ENCODE measurements at regions not wholly inside any gene's neighbourhood (a gene's known extent, or its start where the extent isn't known, plus 50 kb on each side); places are given as distances from the start of the nearest gene placed in this dataset.

DNA sequence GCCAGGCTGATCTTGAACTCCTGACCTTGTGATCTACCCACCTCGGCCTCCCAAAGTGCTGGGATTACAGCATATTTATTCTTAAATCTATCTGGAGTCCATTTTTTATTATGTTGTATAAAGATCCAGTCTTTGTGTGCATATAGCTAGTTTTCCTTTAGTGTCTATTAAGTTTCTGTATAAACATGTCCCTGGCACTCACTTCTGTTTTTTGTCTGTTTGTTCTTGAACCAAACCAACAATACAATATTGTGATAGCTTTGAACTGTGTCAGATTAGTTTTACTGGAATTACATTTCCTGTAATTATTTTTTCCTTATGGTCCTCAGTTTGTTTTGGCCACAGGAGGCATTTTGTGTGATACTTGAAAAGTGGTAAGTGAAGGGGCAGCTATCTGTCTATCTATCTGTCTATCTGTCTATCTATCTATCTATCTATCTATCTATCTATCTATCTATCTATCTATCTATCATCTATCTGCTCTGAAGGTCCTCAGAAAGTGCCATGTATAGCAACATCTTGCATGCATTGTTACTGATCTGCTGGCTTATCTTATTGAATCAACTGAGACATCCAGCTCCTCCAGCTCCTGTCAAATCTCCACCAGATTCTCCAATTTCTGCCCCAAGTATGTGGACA, 70.9 kb upstream of the ACVR1 start:
- DNase-seq (no peak), ATAC-seq (ENCODE audit: insufficient read depth, low read depth) (no peak)
- Histone ChIP-seq H3K4me1 (ENCODE audit: insufficient read depth, low read length) (no peaks in the 10 kb centered on the region), H3K27ac (ENCODE audit: low read length) (no peak overlapping the region), H3K36me3 (ENCODE audit: insufficient read depth, low read length) (no peaks in the 10 kb centered on the region), H3K79me2 (ENCODE audit: insufficient read depth, low read length) (no peaks in the 10 kb centered on the region), H3K9ac (ENCODE audit: low read depth, low read length) (no peak overlapping the region), H3K4me2 (ENCODE audit: insufficient read depth, low read length) (no peak overlapping the region), H3K27me3 (ENCODE audit: insufficient read depth, low read length, poor library complexity) (no peaks in the 10 kb centered on the region), H3K9me3 (ENCODE audit: insufficient read depth, low read length, severe bottlenecking) (no peaks in the 10 kb centered on the region), H4K20me1 (ENCODE audit: insufficient read depth, low read length) (no peaks in the 10 kb centered on the region), H3K4me3 (ENCODE audit: low read depth in 1 of 2, low read length in 2 of 2) (no peak overlapping the region), H2AFZ (ENCODE audit: low read depth, low read length) (no peak overlapping the region)
- TF ChIP-seq, protein P1, sequence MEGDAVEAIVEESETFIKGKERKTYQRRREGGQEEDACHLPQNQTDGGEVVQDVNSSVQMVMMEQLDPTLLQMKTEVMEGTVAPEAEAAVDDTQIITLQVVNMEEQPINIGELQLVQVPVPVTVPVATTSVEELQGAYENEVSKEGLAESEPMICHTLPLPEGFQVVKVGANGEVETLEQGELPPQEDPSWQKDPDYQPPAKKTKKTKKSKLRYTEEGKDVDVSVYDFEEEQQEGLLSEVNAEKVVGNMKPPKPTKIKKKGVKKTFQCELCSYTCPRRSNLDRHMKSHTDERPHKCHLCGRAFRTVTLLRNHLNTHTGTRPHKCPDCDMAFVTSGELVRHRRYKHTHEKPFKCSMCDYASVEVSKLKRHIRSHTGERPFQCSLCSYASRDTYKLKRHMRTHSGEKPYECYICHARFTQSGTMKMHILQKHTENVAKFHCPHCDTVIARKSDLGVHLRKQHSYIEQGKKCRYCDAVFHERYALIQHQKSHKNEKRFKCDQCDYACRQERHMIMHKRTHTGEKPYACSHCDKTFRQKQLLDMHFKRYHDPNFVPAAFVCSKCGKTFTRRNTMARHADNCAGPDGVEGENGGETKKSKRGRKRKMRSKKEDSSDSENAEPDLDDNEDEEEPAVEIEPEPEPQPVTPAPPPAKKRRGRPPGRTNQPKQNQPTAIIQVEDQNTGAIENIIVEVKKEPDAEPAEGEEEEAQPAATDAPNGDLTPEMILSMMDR (IDR thresholded peaks at IDR 0.05; ENCODE audit: borderline replicate concordance, extremely low read depth, low read length, poor library complexity, severe bottlenecking) = no peak
- TF ChIP-seq EZH2 (IDR thresholded peaks at IDR 0.05; ENCODE audit: borderline replicate concordance, low read depth, low read length, severe bottlenecking) = no peak

DNA sequence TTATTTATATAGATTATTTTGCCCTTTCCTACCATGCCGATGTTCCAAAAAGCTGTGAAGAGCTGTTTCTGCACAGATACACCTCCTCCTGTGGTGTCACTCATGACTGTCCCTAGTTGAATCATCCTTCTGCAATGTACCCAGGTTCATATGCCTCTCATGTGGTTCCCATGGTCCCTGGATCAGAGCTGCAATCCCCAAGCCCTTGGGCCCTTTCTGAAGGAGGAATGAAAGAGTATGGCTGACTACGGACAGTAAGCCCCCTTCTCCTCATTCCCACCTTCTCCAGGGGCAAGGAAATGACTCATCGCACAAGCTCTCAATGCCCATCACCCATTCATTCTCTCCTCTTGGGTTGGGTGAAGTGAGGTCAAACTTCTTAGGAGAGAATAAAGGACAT, 63.9 kb upstream of the ACVR1 start:
- no peak for ATAC-seq (ENCODE audit: insufficient read depth, low read depth)
- H3K9me3 ChIP-seq (ENCODE audit: insufficient read depth, low read length, severe bottlenecking) = no peaks in the 10 kb centered on the region
- H3K27me3 ChIP-seq (ENCODE audit: insufficient read depth, low read length, poor library complexity) = no peaks in the 10 kb centered on the region
- no peak overlapping the region for H3K9ac ChIP-seq (ENCODE audit: low read depth, low read length)
- no peak for TF ChIP-seq EZH2 (IDR thresholded peaks at IDR 0.05; ENCODE audit: borderline replicate concordance, low read depth, low read length, severe bottlenecking)
- TF ChIP-seq, protein P1 (IDR thresholded peaks at IDR 0.05; ENCODE audit: borderline replicate concordance, extremely low read depth, low read length, poor library complexity, severe bottlenecking) = no peak
- no peaks in the 10 kb centered on the region for H3K4me1 ChIP-seq (ENCODE audit: insufficient read depth, low read length)
- H2AFZ ChIP-seq (ENCODE audit: low read depth, low read length) = no peak overlapping the region
- H3K4me2 ChIP-seq (ENCODE audit: insufficient read depth, low read length) = no peak overlapping the region
- H4K20me1 ChIP-seq (ENCODE audit: insufficient read depth, low read length) = no peaks in the 10 kb centered on the region
- no peak for DNase-seq
- no peak overlapping the region for H3K27ac ChIP-seq (ENCODE audit: low read length)
- no peaks in the 10 kb centered on the region for H3K79me2 ChIP-seq (ENCODE audit: insufficient read depth, low read length)
- H3K4me3 ChIP-seq (ENCODE audit: low read depth in 1 of 2, low read length in 2 of 2) = no peak overlapping the region
- H3K36me3 ChIP-seq (ENCODE audit: insufficient read depth, low read length) = no peaks in the 10 kb centered on the region

DNA sequence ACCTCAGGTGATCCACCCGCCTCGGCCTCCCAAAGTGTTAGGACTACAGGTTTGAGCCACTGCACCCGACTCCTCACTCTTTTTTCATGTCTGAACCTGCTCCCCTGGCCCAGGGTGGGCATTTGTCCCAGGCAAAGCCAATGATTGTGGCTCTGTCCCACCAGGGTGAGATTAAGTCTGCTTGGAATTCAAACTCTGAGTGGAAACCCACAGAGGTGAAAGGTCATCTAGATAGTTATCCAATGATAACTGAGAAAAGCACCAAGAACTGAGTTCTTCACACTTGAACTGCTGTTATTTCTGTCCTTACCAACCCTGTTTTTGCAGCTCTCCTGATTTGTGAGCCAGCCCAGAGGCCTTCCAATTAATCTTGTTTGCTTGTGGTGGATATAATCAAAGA, 62.4 kb upstream of the ACVR1 start:
- Histone ChIP-seq H3K4me2 (ENCODE audit: insufficient read depth, low read length) (no peak overlapping the region), H3K79me2 (ENCODE audit: insufficient read depth, low read length) (no peaks in the 10 kb centered on the region), H3K9me3 (ENCODE audit: insufficient read depth, low read length, severe bottlenecking) (no peaks in the 10 kb centered on the region), H3K9ac (ENCODE audit: low read depth, low read length) (no peak overlapping the region), H3K27ac (ENCODE audit: low read length) (no peak overlapping the region), H3K27me3 (ENCODE audit: insufficient read depth, low read length, poor library complexity) (no peaks in the 10 kb centered on the region), H3K4me1 (ENCODE audit: insufficient read depth, low read length) (no peaks in the 10 kb centered on the region), H4K20me1 (ENCODE audit: insufficient read depth, low read length) (no peaks in the 10 kb centered on the region), H3K36me3 (ENCODE audit: insufficient read depth, low read length) (no peaks in the 10 kb centered on the region), H2AFZ (ENCODE audit: low read depth, low read length) (no peak overlapping the region), H3K4me3 (ENCODE audit: low read depth in 1 of 2, low read length in 2 of 2) (no peak overlapping the region)
- no peak for ATAC-seq (ENCODE audit: insufficient read depth, low read depth)
- no peak for TF ChIP-seq EZH2 (IDR thresholded peaks at IDR 0.05; ENCODE audit: borderline replicate concordance, low read depth, low read length, severe bottlenecking)
- TF ChIP-seq, protein P1 (IDR thresholded peaks at IDR 0.05; ENCODE audit: borderline replicate concordance, extremely low read depth, low read length, poor library complexity, severe bottlenecking) = no peak
- no peak for DNase-seq

Data from DND-41 (cell line).